H1 (cell line): ENCODE measurements at regions not wholly inside any gene's neighbourhood (a gene's known extent, or its start where the extent isn't known, plus 50 kb on each side); places are given as distances from the start of the nearest gene placed in this dataset.

ENCODE experiments used
- CTCF ChIA-PET: fragments of 300-600 bp; sonication (Branson Sonifier 250); formaldehyde crosslinking; loops from one replicate; lab custom pipeline; 2021; ENCODE audit not compliant: partially characterized antibody; lab: Charles Lee
- POLR2A ChIA-PET: fragments of 300-600 bp; sonication (Branson Sonifier 250); formaldehyde crosslinking; loops from one replicate; lab custom pipeline; 2021; ENCODE audit warnings: inconsistent platforms; ENCODE audit not compliant: partially characterized antibody; lab: Charles Lee
- DNase-seq, 2 experiments: peaks; one replicate each; pipeline versions ENCODE4 v3.0.0 to v3.0.0-alpha.2; 2010 to 2022; ENCODE audit warnings: low spot score in 2 of 2, low read depth in 1 of 2, mixed read lengths in 1 of 2
- FAIRE-seq: peaks from 2 replicates; lab custom pipeline; 2011; peaks lifted over from hg19 to GRCh38; lab: Jason Lieb, UNC
- H2AFZ ChIP-seq: 2 replicates; pipeline ENCODE4 v1.8.1; 2012; ENCODE audit warnings: low read length, inconsistent platforms
- H2AK5ac ChIP-seq: 2 replicates; pipeline ENCODE4 v1.6.1; 2013; ENCODE audit warnings: low read depth, low read length
- H2BK120ac ChIP-seq: replicated peaks from 2 replicates; pipeline ENCODE3; 2013; ENCODE audit warnings: low read depth, low read length, inconsistent platforms
- H2BK12ac ChIP-seq: 2 replicates; pipeline ENCODE4 v1.6.1; 2013; ENCODE audit warnings: low read depth, low read length
- H2BK15ac ChIP-seq: 2 replicates; pipeline ENCODE4 v1.6.1; 2013; ENCODE audit warnings: low read length
- H2BK20ac ChIP-seq: 2 replicates; pipeline ENCODE4 v1.6.1; 2013; ENCODE audit warnings: low read length
- H2BK5ac ChIP-seq: 2 replicates; pipeline ENCODE4 v1.6.1; 2013; ENCODE audit warnings: low read depth, low read length
- H3K14ac ChIP-seq: 2 replicates; pipeline ENCODE4 v1.6.1; 2013; ENCODE audit warnings: inconsistent platforms; ENCODE audit not compliant: insufficient read length
- H3K18ac ChIP-seq: 2 replicates; pipeline ENCODE4 v1.6.1; 2013; ENCODE audit warnings: low read length; ENCODE audit errors: extremely low read depth
- H3K23ac ChIP-seq: 2 replicates; pipeline ENCODE4 v1.6.1; 2013; ENCODE audit warnings: inconsistent platforms; ENCODE audit not compliant: insufficient read length
- H3K23me2 ChIP-seq: 2 replicates; pipeline ENCODE4 v1.6.1; 2013; ENCODE audit warnings: low read depth, low read length
- H3K27ac ChIP-seq: 2 replicates; pipeline ENCODE4 v1.6.1; 2011; ENCODE audit warnings: low read depth, low read length, inconsistent platforms
- H3K27me3 ChIP-seq, 4 experiments: replicated peaks in 1 of 4; 1 replicate in 1 of 4; 2 replicates in 3 of 4; pipeline versions ENCODE4 v1.6.1 to v1.8.1; 2011 to 2013; ENCODE audit warnings: low read length in 3 of 4, mild to moderate bottlenecking in 3 of 4, inconsistent platforms in 2 of 4, mixed read lengths in 2 of 4, moderate library complexity in 1 of 4; ENCODE audit not compliant: control insufficient read depth in 3 of 4, insufficient read depth in 3 of 4; ENCODE audit errors: extremely low read depth in 1 of 4
- H3K36me3 ChIP-seq, 4 experiments: 2 replicates each; pipeline versions ENCODE4 v1.6.1 to v1.8.1; 2011 to 2013; ENCODE audit warnings: mild to moderate bottlenecking in 4 of 4, low read length in 3 of 4, moderate library complexity in 2 of 4, control low read depth in 1 of 4, inconsistent platforms in 1 of 4; ENCODE audit not compliant: insufficient read depth in 4 of 4, control insufficient read depth in 2 of 4
- H3K4ac ChIP-seq: replicated peaks from 2 replicates; pipeline ENCODE3; 2013; ENCODE audit warnings: low read length, low read depth, mixed read lengths, inconsistent platforms; ENCODE audit not compliant: insufficient read length
- H3K4me1 ChIP-seq, 4 experiments: replicated peaks in 1 of 4; 1 replicate in 1 of 4; 2 replicates in 3 of 4; pipeline versions ENCODE4 v1.6.1 to v1.8.1; 2011 to 2013; ENCODE audit warnings: low read length in 3 of 4, inconsistent platforms in 2 of 4, mixed read lengths in 1 of 4; ENCODE audit not compliant: insufficient read depth in 4 of 4, control insufficient read depth in 3 of 4
- H3K4me2 ChIP-seq, 2 experiments: 2 replicates each; pipeline versions ENCODE4 v1.6.1 to v1.8.1; 2011 to 2013; ENCODE audit warnings: low read depth in 2 of 2, low read length in 2 of 2, control low read depth in 1 of 2, inconsistent platforms in 1 of 2, mild to moderate bottlenecking in 1 of 2; ENCODE audit not compliant: insufficient read depth in 1 of 2
- H3K4me3 ChIP-seq, 4 experiments: fragments of 200-600, 300-600 bp in 1 of 4; sonication (generic), shearing (Covaris generic), sonication (Bioruptor Twin) in 1 of 4; 2 replicates each; pipeline versions ENCODE4 v1.5.1 to v1.8.1; 2011 to 2016; ENCODE audit warnings: low read length in 4 of 4, low read depth in 3 of 4, control low read depth in 2 of 4, inconsistent platforms in 2 of 4, mild to moderate bottlenecking in 2 of 4, mixed read lengths in 1 of 4, moderate library complexity in 1 of 4; ENCODE audit not compliant: insufficient read depth in 2 of 4; ENCODE audit errors: extremely low read depth in 1 of 4
- H3K56ac ChIP-seq: replicated peaks from 2 replicates; pipeline ENCODE3; 2013; ENCODE audit warnings: low read depth, mild to moderate bottlenecking, mixed read lengths, low read length, inconsistent platforms; ENCODE audit not compliant: insufficient read length
- H3K79me1 ChIP-seq: 2 replicates; pipeline ENCODE4 v1.6.1; 2013; ENCODE audit warnings: low read depth, low read length, control low read depth
- H3K79me2 ChIP-seq, 2 experiments: 2 replicates each; pipeline versions ENCODE4 v1.6.1 to v1.8.1; 2012 to 2013; ENCODE audit warnings: low read length in 2 of 2, mild to moderate bottlenecking in 2 of 2, inconsistent platforms in 1 of 2; ENCODE audit not compliant: insufficient read depth in 2 of 2, control insufficient read depth in 1 of 2
- H3K9ac ChIP-seq, 4 experiments: replicated peaks in 1 of 4; 1 replicate in 1 of 4; 2 replicates in 3 of 4; pipeline versions ENCODE4 v1.6.1 to v1.8.1; 2011 to 2013; ENCODE audit warnings: low read depth in 3 of 4, low read length in 3 of 4, control low read depth in 2 of 4, mild to moderate bottlenecking in 2 of 4, moderate library complexity in 2 of 4, inconsistent platforms in 1 of 4; ENCODE audit errors: extremely low read depth in 1 of 4
- H3K9me3 ChIP-seq, 2 experiments: 2 replicates each; pipeline versions ENCODE4 v1.6.1 to v1.8.1; 2012 to 2013; ENCODE audit warnings: mild to moderate bottlenecking in 2 of 2, moderate library complexity in 2 of 2, control low read depth in 1 of 2, inconsistent platforms in 1 of 2, low read depth in 1 of 2, low read length in 1 of 2, mixed read lengths in 1 of 2; ENCODE audit not compliant: insufficient read depth in 2 of 2
- H4K20me1 ChIP-seq, 2 experiments: replicated peaks in 1 of 2; 2 replicates each; pipeline versions ENCODE3 to v1.8.1; 2011 to 2013; ENCODE audit warnings: inconsistent platforms in 2 of 2, low read length in 2 of 2, mild to moderate bottlenecking in 1 of 2; ENCODE audit not compliant: insufficient read depth in 2 of 2, control insufficient read depth in 1 of 2
- H4K5ac ChIP-seq: 2 replicates; pipeline ENCODE4 v1.6.1; 2013; ENCODE audit warnings: low read length, low read depth, mixed read lengths, inconsistent platforms; ENCODE audit not compliant: insufficient read length
- H4K8ac ChIP-seq: 2 replicates; pipeline ENCODE4 v1.8.0; 2013; ENCODE audit warnings: mild to moderate bottlenecking, moderate library complexity, low read length, inconsistent platforms; ENCODE audit not compliant: insufficient read depth; ENCODE audit errors: extremely low read depth
- H4K91ac ChIP-seq: replicated peaks from 2 replicates; pipeline ENCODE3; 2013; ENCODE audit warnings: low read length, mixed read lengths, inconsistent platforms; ENCODE audit not compliant: insufficient read length
- BACH1 ChIP-seq: IDR thresholded peaks from 2 replicates; pipeline ENCODE4 v1.6.1; 2012; ENCODE audit warnings: low read length, improper control_type of control experiment
- CREB1 ChIP-seq: IDR thresholded peaks from 2 replicates; pipeline ENCODE4 v1.6.1; 2012; ENCODE audit warnings: inconsistent platforms
- JUN ChIP-seq: IDR thresholded peaks from 2 replicates; pipeline ENCODE4 v1.6.1; 2011; ENCODE audit warnings: low read depth, mild to moderate bottlenecking, improper control_type of control experiment, low read length
- JUND ChIP-seq: IDR thresholded peaks from 2 replicates; pipeline ENCODE4 v1.6.1; 2011; ENCODE audit warnings: mild to moderate bottlenecking, improper control_type of control experiment, low read length
- MAFK ChIP-seq: IDR thresholded peaks from 2 replicates; pipeline ENCODE4 v1.6.1; 2012; ENCODE audit warnings: low read depth, mild to moderate bottlenecking, improper control_type of control experiment, low read length
- POLR2AphosphoS5 ChIP-seq: IDR thresholded peaks from 2 replicates; pipeline ENCODE4 v1.6.1; 2011; ENCODE audit warnings: low read depth, low read length
- RNF2 ChIP-seq: fragments of 200-900, 300-1000 bp; sonication (generic); IDR thresholded peaks from 2 replicates; pipeline ENCODE4 v1.7.1; 2016; ENCODE audit warnings: borderline replicate concordance, low read depth, mild to moderate bottlenecking, antibody characterized with exemption, low read length; ENCODE audit not compliant: poor library complexity, severe bottlenecking; ENCODE audit errors: missing control alignments
- RXRA ChIP-seq: IDR thresholded peaks from 2 replicates; pipeline ENCODE4 v1.6.1; 2011; ENCODE audit warnings: low read depth, mild to moderate bottlenecking, low read length, moderate library complexity; ENCODE audit not compliant: insufficient read depth
- SAP30 ChIP-seq: fragments of 300-600 bp; sonication (generic); IDR thresholded peaks from 2 replicates; pipeline ENCODE4 v1.7.1; 2012; ENCODE audit warnings: low read length, moderate library complexity, mild to moderate bottlenecking, inconsistent platforms; ENCODE audit not compliant: insufficient read depth, insufficient replicate concordance
- SIN3A ChIP-seq, 2 experiments: IDR thresholded peaks in 1 of 2; conservative IDR thresholded peaks in 1 of 2; 2 replicates each; pipeline ENCODE4 v1.6.1; 2011 to 2012; ENCODE audit warnings: low read length in 2 of 2, improper control_type of control experiment in 1 of 2, low read depth in 1 of 2, mild to moderate bottlenecking in 1 of 2
- TAF1 ChIP-seq: IDR thresholded peaks from 2 replicates; pipeline ENCODE4 v1.6.1; 2011; ENCODE audit warnings: mild to moderate bottlenecking, low read depth, low read length
- TBP ChIP-seq: IDR thresholded peaks from 2 replicates; pipeline ENCODE4 v1.6.1; 2011; ENCODE audit warnings: low read depth, low read length, improper control_type of control experiment
- TEAD4 ChIP-seq: IDR thresholded peaks from 2 replicates; pipeline ENCODE4 v1.6.1; 2012; ENCODE audit warnings: low read depth, low read length, inconsistent platforms, mixed read lengths
- WGBS, 2 experiments: shearing (Covaris generic) in 1 of 2; methylation state at CpG; one replicate each; pipeline versions ENCODE4 v1.1.6 to v1.1.7; 2013 to 2015; ENCODE audit warnings: low lambda C conversion rate in 2 of 2, mixed read lengths in 2 of 2, inconsistent platforms in 1 of 2, low coverage in 1 of 2, missing lambda C conversion rate in 1 of 2; ENCODE audit not compliant: insufficient replicate concordance in 2 of 2, insufficient coverage in 1 of 2, insufficient read length in 1 of 2; ENCODE audit errors: extremely low coverage in 1 of 2, missing lambda C conversion rate in 1 of 2; 5-methylcytosine and 5-hydroxymethylcytosine counted together

DNA sequence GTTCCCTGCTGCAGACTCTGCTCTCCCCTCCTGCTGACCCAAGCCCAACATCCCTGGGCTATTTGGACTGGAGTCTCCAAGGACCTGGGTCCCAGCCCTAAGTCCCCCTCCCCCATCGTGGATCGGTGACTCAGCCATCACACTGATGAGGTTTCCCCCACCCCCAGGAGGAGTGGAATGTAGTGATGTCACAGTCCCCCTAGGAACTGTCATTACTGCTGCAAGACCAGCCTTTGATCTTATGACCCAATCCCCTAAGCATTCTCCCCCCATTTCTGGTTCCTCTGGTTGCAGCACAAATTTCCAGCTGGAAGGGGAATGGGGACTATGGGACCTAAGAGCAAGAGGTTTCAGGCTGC, 63.4 kb upstream of the CSPG4 start:
- no peak overlapping the region for H2BK15ac ChIP-seq
- ChIA-PET POLR2A (interaction anchor here (0.7 kb wide), 1 partner anchor 145 kb away, joined by 3 read pairs; no protein-coding TSS in a partner anchor), CTCF (interaction anchor here (0.6 to 2.5 kb wide), 5 partner anchors 10 to 363 kb away, joined by 3 to 8 read pairs (median 3); no protein-coding TSS in a partner anchor)
- peak overlapping the region; percentile 75; the same call in 1 of the 2 replicates for H2BK12ac ChIP-seq
- no peaks in the 10 kb centered on the region for H3K23me2 ChIP-seq
- H4K91ac ChIP-seq: no peak overlapping the region
- no peak overlapping the region for H2AK5ac ChIP-seq
- WGBS, 2 experiments: 80% methylated on average over 1 of the region's 2 CpGs; no CpG with 5 or more reads in 1 of the 2 experiments
- H3K56ac ChIP-seq: no peak overlapping the region
- DNase-seq: no peak
- H3K14ac ChIP-seq: no peak overlapping the region
- no peak overlapping the region for H3K27ac ChIP-seq
- H3K4me2 ChIP-seq: no peak overlapping the region
- no peak overlapping the region for H3K4ac ChIP-seq
- 0 out of 2 replicates have a peak overlapping the region, but pooled peaks have one; percentile 16 for H3K18ac ChIP-seq
- no peaks in the 10 kb centered on the region for H3K79me2 ChIP-seq
- no peaks in the 10 kb centered on the region for H3K27me3 ChIP-seq
- H4K8ac ChIP-seq: peak overlapping the region; percentile 53; the same call in 1 of the 2 replicates
- H3K4me1 ChIP-seq: peaks cover 0 to 8% (median 5%) of the 10 kb centered on the region in 4 experiments; a peak in 4 of 7 replicates
- H2BK5ac ChIP-seq: no peak overlapping the region
- no peaks in the 10 kb centered on the region for H3K9me3 ChIP-seq
- no peaks in the 10 kb centered on the region for H3K79me1 ChIP-seq
- no peak for FAIRE-seq
- H3K4me3 ChIP-seq: no peak overlapping the region
- H3K36me3 ChIP-seq: no peaks in the 10 kb centered on the region
- H2AFZ ChIP-seq: no peak overlapping the region
- no peak overlapping the region for H2BK120ac ChIP-seq
- no peak overlapping the region for H3K9ac ChIP-seq
- H4K5ac ChIP-seq: no peak overlapping the region
- H3K23ac ChIP-seq: no peak overlapping the region
- TF ChIP-seq CREB1 (peak; percentile 46; the same call in 1 of the 2 replicates), SAP30 (no peak), BACH1 (peak; percentile 50; the same call in 1 of the 2 replicates), JUN (0 out of 2 replicates have a peak, but pooled peaks have one; percentile 4), POLR2AphosphoS5 (no peak), TEAD4 (0 out of 2 replicates have a peak, but pooled peaks have one; percentile 12), SIN3A (conservative IDR thresholded peaks at IDR 0.05 in 1 of 2, IDR thresholded peaks at IDR 0.05 in 1 of 2; ENCODE audit: low read depth in 1 of 2, low read length in 2 of 2) (no peak), RXRA (no peak), MAFK (0 out of 2 replicates have a peak, but pooled peaks have one; percentile 8), TBP (no peak), JUND (peak; percentile 78), RNF2 (no peak), TAF1 (no peak)
- H4K20me1 ChIP-seq: no peaks in the 10 kb centered on the region
- 0 out of 2 replicates have a peak overlapping the region, but pooled peaks have one; percentile 0 for H2BK20ac ChIP-seq
